ENCODE measurements at regions not wholly inside any gene's neighbourhood (a gene's known extent, or its start where the extent isn't known, plus 50 kb on each side); places are given as distances from the start of the nearest gene placed in this dataset.
"Not testable (repeated sequence)": the region's sequence is repeated elsewhere in the genome, so short reads cannot be mapped to it uniquely, and the experiment has no call there.

GRCh38 chr7:76117306-76117991 is 69.5 kb downstream of the MDH2 start:
- not testable (repeated sequence) for H3K4me1 Mint-ChIP-seq (ENCODE audit: unreplicated experiment); H3K27me3 Mint-ChIP-seq; H3K4me3 Mint-ChIP-seq; DNase-seq (ENCODE audit: extremely low spot score, unreplicated experiment); H3K9me3 Mint-ChIP-seq; H3K27ac Mint-ChIP-seq; H3K36me3 Mint-ChIP-seq

DNA sequence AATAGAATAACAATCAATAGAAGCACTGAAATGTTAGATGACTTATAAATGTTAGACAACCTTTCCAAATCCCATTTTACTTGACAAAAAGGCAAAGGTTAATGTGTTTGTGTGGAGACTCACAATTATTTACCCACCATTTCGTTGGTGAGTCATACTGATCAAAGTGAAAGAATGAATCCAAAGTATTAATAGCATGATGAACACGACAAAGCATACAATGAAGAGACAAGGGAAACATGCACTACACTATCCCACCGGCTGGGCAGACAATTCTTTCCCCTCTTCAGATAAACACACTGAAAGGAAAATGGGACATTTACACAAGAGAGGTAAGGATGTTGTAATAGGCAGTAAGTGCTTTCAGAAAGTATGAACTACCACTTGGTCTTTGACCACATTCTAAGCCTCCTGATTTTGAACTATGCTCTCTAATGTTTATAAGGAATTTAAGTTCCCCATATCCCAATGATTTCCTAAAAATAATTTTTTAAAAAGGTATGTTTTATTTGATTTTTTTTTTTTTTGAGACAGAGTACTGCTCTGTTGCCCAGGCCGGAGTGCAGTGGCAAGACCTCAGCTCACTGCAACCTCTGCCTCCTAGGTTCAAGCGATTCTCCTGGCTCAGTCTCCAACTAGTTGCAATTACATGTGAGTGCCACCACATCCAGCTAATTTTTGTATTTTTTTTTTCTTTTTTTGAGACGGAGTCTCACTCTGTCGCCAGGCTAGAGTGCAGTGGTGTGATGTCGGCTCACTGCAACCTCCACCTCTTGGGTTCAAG is 70.5 kb downstream of the MDH2 start:
- H3K4me3 Mint-ChIP-seq; H3K4me1 Mint-ChIP-seq (ENCODE audit: unreplicated experiment); H3K27me3 Mint-ChIP-seq; H3K36me3 Mint-ChIP-seq; DNase-seq (ENCODE audit: extremely low spot score, unreplicated experiment); H3K27ac Mint-ChIP-seq; H3K9me3 Mint-ChIP-seq: not testable (repeated sequence)

- no peak overlapping the region for H3K27ac Mint-ChIP-seq
- no peaks in the 10 kb centered on the region for H3K4me1 Mint-ChIP-seq (ENCODE audit: unreplicated experiment)
- H3K4me3 Mint-ChIP-seq = no peak overlapping the region
Measured at GRCh38 chr7:76121044-76121443, 73.1 kb downstream of the MDH2 start.

DNA sequence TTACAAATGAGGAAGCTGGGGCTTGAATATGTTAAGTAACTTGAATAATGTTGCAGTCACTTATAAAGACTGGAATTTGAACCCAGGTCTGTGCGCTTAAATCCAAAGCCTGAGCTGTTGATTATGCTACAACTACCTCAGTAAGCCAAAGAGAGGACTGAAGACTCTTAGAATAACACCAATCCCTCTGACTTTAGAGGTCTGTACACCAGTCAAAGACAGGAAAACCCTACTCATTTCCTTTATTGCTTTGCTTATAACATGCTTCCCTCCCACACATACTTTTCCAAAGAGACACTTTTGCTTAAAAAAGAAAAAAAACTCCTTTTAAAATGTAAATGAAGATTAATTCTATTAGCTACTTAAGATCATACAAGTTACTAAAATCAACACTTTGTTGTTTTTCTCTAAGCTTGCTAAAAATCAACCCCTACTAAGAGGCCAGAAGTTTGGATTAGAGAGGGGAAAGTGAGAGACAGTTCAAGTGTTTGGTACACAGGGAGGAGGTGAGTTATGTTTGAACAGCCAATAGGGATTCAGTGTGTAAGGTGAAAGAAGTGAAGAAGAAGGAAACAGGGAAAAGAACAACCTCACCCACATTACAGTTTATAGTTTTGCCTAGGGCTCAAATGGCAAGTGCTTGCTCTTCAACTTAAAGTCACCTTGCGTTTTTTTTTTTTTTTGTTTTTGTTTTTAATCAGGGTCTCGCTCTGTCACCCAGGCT is 74.8 kb downstream of the MDH2 start:
- DNase-seq (ENCODE audit: extremely low spot score, unreplicated experiment) = no peak
- no peaks in the 10 kb centered on the region for H3K9me3 Mint-ChIP-seq
- H3K27ac Mint-ChIP-seq = peak overlapping the region; percentile 94

More at GRCh38 chr7:76121044-76121443, 73.1 kb downstream of the MDH2 start:
- Mint-ChIP-seq H3K36me3 (no peaks in the 10 kb centered on the region), H3K27me3 (no peaks in the 10 kb centered on the region), H3K9me3 (no peaks in the 10 kb centered on the region)
- TF ChIP-seq, protein P1, sequence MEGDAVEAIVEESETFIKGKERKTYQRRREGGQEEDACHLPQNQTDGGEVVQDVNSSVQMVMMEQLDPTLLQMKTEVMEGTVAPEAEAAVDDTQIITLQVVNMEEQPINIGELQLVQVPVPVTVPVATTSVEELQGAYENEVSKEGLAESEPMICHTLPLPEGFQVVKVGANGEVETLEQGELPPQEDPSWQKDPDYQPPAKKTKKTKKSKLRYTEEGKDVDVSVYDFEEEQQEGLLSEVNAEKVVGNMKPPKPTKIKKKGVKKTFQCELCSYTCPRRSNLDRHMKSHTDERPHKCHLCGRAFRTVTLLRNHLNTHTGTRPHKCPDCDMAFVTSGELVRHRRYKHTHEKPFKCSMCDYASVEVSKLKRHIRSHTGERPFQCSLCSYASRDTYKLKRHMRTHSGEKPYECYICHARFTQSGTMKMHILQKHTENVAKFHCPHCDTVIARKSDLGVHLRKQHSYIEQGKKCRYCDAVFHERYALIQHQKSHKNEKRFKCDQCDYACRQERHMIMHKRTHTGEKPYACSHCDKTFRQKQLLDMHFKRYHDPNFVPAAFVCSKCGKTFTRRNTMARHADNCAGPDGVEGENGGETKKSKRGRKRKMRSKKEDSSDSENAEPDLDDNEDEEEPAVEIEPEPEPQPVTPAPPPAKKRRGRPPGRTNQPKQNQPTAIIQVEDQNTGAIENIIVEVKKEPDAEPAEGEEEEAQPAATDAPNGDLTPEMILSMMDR (conservative IDR thresholded peaks at IDR 0.05) = no peak
- DNase-seq (ENCODE audit: extremely low spot score, unreplicated experiment) = no peak

GRCh38 chr7:76123316-76123715 is 75.4 kb downstream of the MDH2 start:
- H3K9me3 Mint-ChIP-seq = no peaks in the 10 kb centered on the region
- peaks cover 5% of the 10 kb centered on the region for H3K27me3 Mint-ChIP-seq
- TF ChIP-seq, protein P1 (conservative IDR thresholded peaks at IDR 0.05) = no peak
- H3K36me3 Mint-ChIP-seq = no peaks in the 10 kb centered on the region
- DNase-seq (ENCODE audit: extremely low spot score, unreplicated experiment) = no peak
- peak overlapping the region; percentile 94 for H3K27ac Mint-ChIP-seq
- H3K4me1 Mint-ChIP-seq (ENCODE audit: unreplicated experiment) = no peaks in the 10 kb centered on the region
- H3K4me3 Mint-ChIP-seq = peak overlapping the region; percentile 39

More for the DNA sequence above, 74.8 kb downstream of the MDH2 start:
- Mint-ChIP-seq H3K4me1 (ENCODE audit: unreplicated experiment) (no peaks in the 10 kb centered on the region), H3K36me3 (no peaks in the 10 kb centered on the region), H3K4me3 (peak overlapping the region; percentile 39), H3K27me3 (no peaks in the 10 kb centered on the region)
- TF ChIP-seq, protein P1 (conservative IDR thresholded peaks at IDR 0.05) = no peak

- no peak overlapping the region for H3K4me3 Mint-ChIP-seq
- DNase-seq (ENCODE audit: extremely low spot score, unreplicated experiment) = no peak
- no peaks in the 10 kb centered on the region for H3K4me1 Mint-ChIP-seq (ENCODE audit: unreplicated experiment)
- H3K36me3 Mint-ChIP-seq = no peaks in the 10 kb centered on the region
- TF ChIP-seq, protein P1 (conservative IDR thresholded peaks at IDR 0.05) = no peak
- peaks cover 12% of the 10 kb centered on the region for H3K27me3 Mint-ChIP-seq
- H3K9me3 Mint-ChIP-seq = no peaks in the 10 kb centered on the region
- H3K27ac Mint-ChIP-seq = no peak overlapping the region
Measured at GRCh38 chr7:76125560-76125959, 76.1 kb upstream of the SRRM3 start.

All from type B pancreatic cell (in vitro differentiated cells).